ENCODE measurements at regions not wholly inside any gene's neighbourhood (a gene's known extent, or its start where the extent isn't known, plus 50 kb on each side); places are given as distances from the start of the nearest gene placed in this dataset.
"Not testable (repeated sequence)": the region's sequence is repeated elsewhere in the genome, so short reads cannot be mapped to it uniquely, and the experiment has no call there.

GRCh38 chr2:155879900-155880299, 452.6 kb downstream of the NR4A2 start:
- DNase-seq, result not testable (repeated sequence)

- DNase-seq, result no peak
These were observed 460.1 kb downstream of the NR4A2 start for GRCh38 chr2:155872396-155872795.

- DNase-seq, result no peak
These were observed 460.6 kb downstream of the NR4A2 start for GRCh38 chr2:155871940-155872339.

GRCh38 chr2:155867564-155867963, 465.0 kb downstream of the NR4A2 start:
- no peak for DNase-seq

GRCh38 chr2:155866477-155866876, 466.0 kb downstream of the NR4A2 start:
- no peak for DNase-seq

- DNase-seq, result no peak
These were observed 480.4 kb downstream of the NR4A2 start for GRCh38 chr2:155852156-155852555.

- no peak for DNase-seq
These were observed 486.3 kb downstream of the NR4A2 start for GRCh38 chr2:155846259-155846658.

GRCh38 chr2:155844461-155844860, 488.1 kb downstream of the NR4A2 start:
- DNase-seq, result no peak

GRCh38 chr2:155842103-155842502, 490.4 kb downstream of the NR4A2 start:
- DNase-seq, result no peak

- DNase-seq, result no peak
These were observed 491.1 kb downstream of the NR4A2 start for GRCh38 chr2:155841442-155841841.

GRCh38 chr2:155840661-155841060, 491.9 kb downstream of the NR4A2 start:
- no peak for DNase-seq

GRCh38 chr2:155839991-155840390, 492.5 kb downstream of the NR4A2 start:
- no peak for DNase-seq

- no peak for DNase-seq
These were observed 493.1 kb downstream of the NR4A2 start for GRCh38 chr2:155839436-155839835.

- DNase-seq, result no peak
These were observed 496.1 kb downstream of the NR4A2 start for GRCh38 chr2:155836439-155836838.

GRCh38 chr2:155830817-155831579, 501.5 kb downstream of the NR4A2 start:
- no peak for DNase-seq

GRCh38 chr2:155830351-155830750, 502.2 kb downstream of the NR4A2 start:
- no peak for DNase-seq

GRCh38 chr2:155825876-155826275, 506.6 kb downstream of the NR4A2 start:
- no peak for DNase-seq

GRCh38 chr2:155815851-155816250, 516.7 kb downstream of the NR4A2 start:
- peak; percentile 23 for DNase-seq

GRCh38 chr2:155815275-155815674, 517.2 kb downstream of the NR4A2 start:
- DNase-seq, result no peak

GRCh38 chr2:155810411-155810810, 522.1 kb downstream of the NR4A2 start:
- no peak for DNase-seq

- DNase-seq, result no peak
These were observed 529.6 kb downstream of the NR4A2 start for GRCh38 chr2:155802888-155803287.

GRCh38 chr2:155792666-155793065, 539.9 kb downstream of the NR4A2 start:
- DNase-seq, result no peak

- no peak for DNase-seq
These were observed 562.0 kb downstream of the NR4A2 start for GRCh38 chr2:155770516-155770915.

- no peak for DNase-seq
These were observed 566.0 kb downstream of the NR4A2 start for GRCh38 chr2:155766342-155767115.

All from NCI-H1694 (cell line).